Nephron (organoid): ENCODE measurements at regions not wholly inside any gene's neighbourhood (a gene's known extent, or its start where the extent isn't known, plus 50 kb on each side); places are given as distances from the start of the nearest gene placed in this dataset.

Source experiments
- H3K27ac Mint-ChIP-seq, 3 experiments: 2 replicates each; pipeline ENCODE4 v1.8.0; 2020; ENCODE audit warnings: mixed read lengths in 3 of 3, mild to moderate bottlenecking in 2 of 3, moderate library complexity in 1 of 3
- H3K27me3 Mint-ChIP-seq: 2 replicates; pipeline ENCODE4 v1.8.0; 2021; ENCODE audit warnings: low read depth, mild to moderate bottlenecking, moderate library complexity, mixed read lengths
- H3K36me3 Mint-ChIP-seq: 2 replicates; pipeline ENCODE4 v1.8.0; 2020; ENCODE audit warnings: low read depth, mixed read lengths
- H3K4me1 Mint-ChIP-seq: 2 replicates; pipeline ENCODE4 v1.8.0; 2020; ENCODE audit warnings: mixed read lengths
- H3K4me3 Mint-ChIP-seq, 3 experiments: 2 replicates each; pipeline ENCODE4 v1.8.0; 2020; ENCODE audit warnings: mild to moderate bottlenecking in 3 of 3, mixed read lengths in 3 of 3, moderate library complexity in 2 of 3
- H3K9me3 Mint-ChIP-seq: 2 replicates; pipeline ENCODE4 v1.8.0; 2020; ENCODE audit warnings: mixed read lengths
- TF ChIP-seq, protein P1 (sequence below), 3 experiments: fragments of 200-600 bp; sonication (generic); IDR thresholded peaks; one replicate each; pipeline ENCODE4 v1.5.0; 2021; ENCODE audit warnings: antibody characterized with exemption in 3 of 3; ENCODE audit not compliant: unreplicated experiment in 3 of 3

DNA sequence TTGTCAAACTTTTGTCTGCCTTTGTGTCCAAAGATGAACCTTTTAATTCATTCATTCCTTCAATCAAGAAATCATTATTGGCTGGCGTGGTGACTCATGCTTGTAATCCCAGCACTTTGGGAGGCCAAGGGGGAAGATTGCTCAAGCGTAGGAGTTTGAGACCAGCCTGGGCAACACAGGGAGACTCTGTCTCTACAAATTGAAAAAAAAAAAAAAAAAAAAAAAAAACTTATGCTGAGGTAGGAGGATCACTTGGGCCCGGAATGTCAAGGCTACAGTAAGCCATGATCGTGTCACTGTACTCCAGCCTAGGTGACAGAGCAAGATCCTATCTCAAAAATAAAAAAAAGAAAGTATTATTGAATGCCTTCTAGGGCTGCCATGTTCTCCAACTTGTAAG, 51.3 kb upstream of the CXADR start:
- H3K36me3 Mint-ChIP-seq = no peaks in the 10 kb centered on the region
- H3K27ac Mint-ChIP-seq = no peak overlapping the region
- no peaks in the 10 kb centered on the region for H3K27me3 Mint-ChIP-seq

DNA sequence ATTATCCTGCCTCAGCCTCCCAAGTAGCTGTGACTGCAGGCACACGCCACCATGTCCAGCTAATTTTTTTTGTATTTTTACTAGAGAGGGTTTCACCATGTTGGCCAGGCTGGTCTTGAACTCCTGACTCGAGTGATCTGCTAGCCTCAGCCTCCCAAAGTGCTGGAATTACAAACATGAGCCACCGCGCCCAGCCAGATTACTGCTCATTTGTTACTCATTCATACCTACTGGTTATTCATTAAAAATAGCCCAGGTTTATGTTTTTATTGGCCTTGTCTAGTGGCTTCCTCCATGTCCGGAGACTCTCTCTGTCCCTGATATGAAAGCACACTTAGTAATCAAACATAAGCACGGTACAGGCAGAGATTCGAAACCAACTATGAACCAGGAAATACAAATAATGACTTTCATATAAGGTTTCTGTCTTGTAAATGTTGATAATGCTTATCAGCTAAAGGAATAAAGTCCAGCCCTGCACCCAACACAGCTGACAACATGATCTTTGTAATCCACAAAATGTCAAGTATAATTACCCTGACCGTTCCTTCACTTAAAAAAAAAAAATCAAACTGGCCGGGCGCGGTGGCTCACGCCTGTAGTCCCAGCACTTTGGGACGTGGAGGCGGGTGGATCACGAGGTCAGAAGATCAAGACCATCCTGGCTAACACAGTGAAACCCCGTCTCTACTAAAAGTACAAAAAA, 50.4 kb upstream of the CXADR start:
- TF ChIP-seq, protein P1, sequence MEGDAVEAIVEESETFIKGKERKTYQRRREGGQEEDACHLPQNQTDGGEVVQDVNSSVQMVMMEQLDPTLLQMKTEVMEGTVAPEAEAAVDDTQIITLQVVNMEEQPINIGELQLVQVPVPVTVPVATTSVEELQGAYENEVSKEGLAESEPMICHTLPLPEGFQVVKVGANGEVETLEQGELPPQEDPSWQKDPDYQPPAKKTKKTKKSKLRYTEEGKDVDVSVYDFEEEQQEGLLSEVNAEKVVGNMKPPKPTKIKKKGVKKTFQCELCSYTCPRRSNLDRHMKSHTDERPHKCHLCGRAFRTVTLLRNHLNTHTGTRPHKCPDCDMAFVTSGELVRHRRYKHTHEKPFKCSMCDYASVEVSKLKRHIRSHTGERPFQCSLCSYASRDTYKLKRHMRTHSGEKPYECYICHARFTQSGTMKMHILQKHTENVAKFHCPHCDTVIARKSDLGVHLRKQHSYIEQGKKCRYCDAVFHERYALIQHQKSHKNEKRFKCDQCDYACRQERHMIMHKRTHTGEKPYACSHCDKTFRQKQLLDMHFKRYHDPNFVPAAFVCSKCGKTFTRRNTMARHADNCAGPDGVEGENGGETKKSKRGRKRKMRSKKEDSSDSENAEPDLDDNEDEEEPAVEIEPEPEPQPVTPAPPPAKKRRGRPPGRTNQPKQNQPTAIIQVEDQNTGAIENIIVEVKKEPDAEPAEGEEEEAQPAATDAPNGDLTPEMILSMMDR (IDR thresholded peaks at IDR 0.05; ENCODE audit: unreplicated experiment in 3 of 3) = no peak
- Mint-ChIP-seq H3K4me1 (peaks cover 17% of the 10 kb centered on the region), H3K9me3 (no peaks in the 10 kb centered on the region), H3K27me3 (no peaks in the 10 kb centered on the region), H3K36me3 (no peaks in the 10 kb centered on the region), H3K4me3 (no peak overlapping the region), H3K27ac (no peak overlapping the region)

More for the DNA sequence above, 51.3 kb upstream of the CXADR start:
- no peak overlapping the region for H3K4me3 Mint-ChIP-seq
- peaks cover 14% of the 10 kb centered on the region for H3K4me1 Mint-ChIP-seq
- TF ChIP-seq, protein P1 (IDR thresholded peaks at IDR 0.05; ENCODE audit: unreplicated experiment in 3 of 3) = no peak
- H3K9me3 Mint-ChIP-seq = no peaks in the 10 kb centered on the region
